Fibroblast of skin of left biceps (primary cell): ENCODE measurements at regions not wholly inside any gene's neighbourhood (a gene's known extent, or its start where the extent isn't known, plus 50 kb on each side); places are given as distances from the start of the nearest gene placed in this dataset.
A peak's percentile ranks its signal among the peaks of the same experiment; 100 is the strongest.
"Not testable (repeated sequence)": the region's sequence is repeated elsewhere in the genome, so short reads cannot be mapped to it uniquely, and the experiment has no call there.

Source experiments
- DNase-seq, 2 experiments: peaks; one replicate each; pipeline ENCODE4 v3.0.0-alpha.2; 2013; ENCODE audit warnings: low read depth in 2 of 2

- peak; percentile 89 to 93 for DNase-seq
Measured at GRCh38 chr2:71923143-71923525, 224.5 kb downstream of the CYP26B1 start.

- no peak for DNase-seq
Measured at GRCh38 chr2:71922499-71923142, 225.0 kb downstream of the CYP26B1 start.

- no peak for DNase-seq
Measured at GRCh38 chr2:71922091-71922490, 225.6 kb downstream of the CYP26B1 start.

GRCh38 chr2:71920819-71921218, 226.8 kb downstream of the CYP26B1 start:
- not testable (repeated sequence) for DNase-seq

GRCh38 chr2:71919708-71920107, 228.0 kb downstream of the CYP26B1 start:
- peak; percentile 70 to 76 for DNase-seq

- DNase-seq, result no peak
Measured at GRCh38 chr2:71910277-71910676, 237.4 kb downstream of the CYP26B1 start.

- DNase-seq, result no peak
Measured at GRCh38 chr2:71908798-71909197, 238.9 kb downstream of the CYP26B1 start.

GRCh38 chr2:71907503-71907902, 240.2 kb downstream of the CYP26B1 start:
- no peak for DNase-seq

- no peak for DNase-seq
Measured at GRCh38 chr2:71906357-71906973, 241.2 kb downstream of the CYP26B1 start.

- DNase-seq, result no peak
Measured at GRCh38 chr2:71905205-71905604, 242.5 kb downstream of the CYP26B1 start.

- no peak for DNase-seq
Measured at GRCh38 chr2:71903841-71904240, 243.8 kb downstream of the CYP26B1 start.

GRCh38 chr2:71901466-71901865, 246.2 kb downstream of the CYP26B1 start:
- DNase-seq, result no peak

- DNase-seq, result no peak
Measured at GRCh38 chr2:71898851-71899681, 248.6 kb downstream of the CYP26B1 start.

- DNase-seq, result no peak
Measured at GRCh38 chr2:71898375-71898774, 249.3 kb downstream of the CYP26B1 start.

GRCh38 chr2:71897836-71898235, 249.8 kb downstream of the CYP26B1 start:
- DNase-seq, result no peak

GRCh38 chr2:71897137-71897480, 250.6 kb downstream of the CYP26B1 start:
- DNase-seq, result no peak

GRCh38 chr2:71896385-71897136, 251.1 kb downstream of the CYP26B1 start:
- no peak for DNase-seq

- DNase-seq, result no peak
Measured at GRCh38 chr2:71895320-71896161, 252.1 kb downstream of the CYP26B1 start.

GRCh38 chr2:71894261-71894660, 253.4 kb downstream of the CYP26B1 start:
- DNase-seq, result no peak

- DNase-seq, result no peak
Measured at GRCh38 chr2:71893646-71894045, 254.0 kb downstream of the CYP26B1 start.

- DNase-seq, result no peak
Measured at GRCh38 chr2:71892896-71893295, 254.8 kb downstream of the CYP26B1 start.

GRCh38 chr2:71892423-71892730, 255.3 kb downstream of the CYP26B1 start:
- no peak for DNase-seq
